HEK293 (cell line): ENCODE measurements at regions not wholly inside any gene's neighbourhood (a gene's known extent, or its start where the extent isn't known, plus 50 kb on each side); places are given as distances from the start of the nearest gene placed in this dataset.

ENCODE experiments used
- CTCF ChIP-seq: fragments of 450-650 bp; formaldehyde crosslinking; IDR thresholded peaks from 2 replicates; pipeline ENCODE4 v1.5.1; 2016; ENCODE audit warnings: missing biosample characterization, missing genetic modification characterization
- SP7 ChIP-seq: fragments of 450-650 bp; formaldehyde crosslinking; IDR thresholded peaks from 2 replicates; pipeline ENCODE4 v1.5.1; 2016; ENCODE audit warnings: missing biosample characterization, missing genetic modification characterization

DNA sequence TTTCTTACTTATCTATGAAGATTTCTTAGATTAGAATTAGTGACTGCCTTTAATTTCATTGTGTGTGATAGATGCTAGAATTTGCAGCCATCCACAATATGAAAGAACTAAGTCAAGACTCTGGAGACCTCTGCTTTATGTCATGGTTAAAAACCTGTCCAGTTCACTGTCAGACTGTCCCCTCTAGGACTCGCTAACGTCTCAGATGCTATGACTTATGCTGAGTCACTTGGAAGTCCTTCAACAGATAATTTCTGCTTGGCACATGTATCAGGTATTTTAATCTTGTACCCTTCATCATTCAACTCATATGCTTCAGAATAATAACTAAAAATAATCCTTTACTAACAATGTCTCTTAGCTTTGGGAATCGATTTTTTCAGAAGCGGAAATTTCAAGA, 230.5 kb upstream of the DMAC1 start:
- no peak for TF ChIP-seq CTCF (tag by site-specific recombination)
- no peak for TF ChIP-seq SP7 (tag by site-specific recombination)
